ENCODE measurements at regions not wholly inside any gene's neighbourhood (a gene's known extent, or its start where the extent isn't known, plus 50 kb on each side); places are given as distances from the start of the nearest gene placed in this dataset.

- WGBS, result 59% methylated on average over 7 of the region's 7 CpGs
- no peak for DNase-seq (ENCODE audit: low spot score in 2 of 2)
- no peak for TF ChIP-seq POLR2A (IDR thresholded peaks at IDR 0.05)
- TF ChIP-seq EP300 (IDR thresholded peaks at IDR 0.05), result no peak
- no peak for TF ChIP-seq POLR2AphosphoS5 (IDR thresholded peaks at IDR 0.05)
- TF ChIP-seq CTCF (IDR thresholded peaks at IDR 0.05), result no peak
- Histone ChIP-seq H3K4me1 (no peaks in the 10 kb centered on the region), H3K9me3 (no peaks in the 10 kb centered on the region), H3K27ac (no peak overlapping the region), H3K4me3 (no peak overlapping the region), H3K27me3 (no peaks in the 10 kb centered on the region), H3K36me3 (no peaks in the 10 kb centered on the region)
Measured at GRCh38 chr12:76698966-76699365, 64.9 kb upstream of the ZDHHC17 start.

GRCh38 chr12:76701690-76702089 lies 62.2 kb upstream of the ZDHHC17 start:
- 81% methylated on average over 1 of the region's 1 CpG for WGBS
- H3K4me3 ChIP-seq, result no peak overlapping the region

GRCh38 chr12:76702946-76703345 lies 61.0 kb upstream of the ZDHHC17 start:
- Histone ChIP-seq H3K4me3 (no peak overlapping the region), H3K27me3 (no peaks in the 10 kb centered on the region), H3K27ac (no peak overlapping the region), H3K36me3 (no peaks in the 10 kb centered on the region), H3K9me3 (no peaks in the 10 kb centered on the region), H3K4me1 (peaks cover 4% of the 10 kb centered on the region)
- 93% methylated on average over 4 of the region's 4 CpGs for WGBS
- DNase-seq (ENCODE audit: low spot score in 2 of 2), result no peak
- no peak for TF ChIP-seq CTCF (IDR thresholded peaks at IDR 0.05)
- no peak for TF ChIP-seq POLR2AphosphoS5 (IDR thresholded peaks at IDR 0.05)
- no peak for TF ChIP-seq POLR2A (IDR thresholded peaks at IDR 0.05)
- no peak for TF ChIP-seq EP300 (IDR thresholded peaks at IDR 0.05)

More at GRCh38 chr12:76701690-76702089, 62.2 kb upstream of the ZDHHC17 start:
- H3K9me3 ChIP-seq, result no peaks in the 10 kb centered on the region
- H3K27ac ChIP-seq, result no peak overlapping the region
- no peaks in the 10 kb centered on the region for H3K36me3 ChIP-seq
- no peaks in the 10 kb centered on the region for H3K4me1 ChIP-seq
- DNase-seq (ENCODE audit: low spot score in 2 of 2), result no peak
- H3K27me3 ChIP-seq, result no peaks in the 10 kb centered on the region
- no peak for TF ChIP-seq POLR2A (IDR thresholded peaks at IDR 0.05)
- TF ChIP-seq EP300 (IDR thresholded peaks at IDR 0.05), result no peak
- TF ChIP-seq CTCF (IDR thresholded peaks at IDR 0.05), result no peak
- no peak for TF ChIP-seq POLR2AphosphoS5 (IDR thresholded peaks at IDR 0.05)

GRCh38 chr12:76704693-76705092 lies 59.2 kb upstream of the ZDHHC17 start:
- 72% methylated on average over 2 of the region's 2 CpGs for WGBS
- Histone ChIP-seq H3K4me3 (no peak overlapping the region), H3K27me3 (no peaks in the 10 kb centered on the region), H3K9me3 (no peaks in the 10 kb centered on the region), H3K4me1 (peaks cover 4% of the 10 kb centered on the region), H3K36me3 (no peaks in the 10 kb centered on the region), H3K27ac (no peak overlapping the region)
- DNase-seq (ENCODE audit: low spot score in 2 of 2), result no peak
- TF ChIP-seq CTCF (IDR thresholded peaks at IDR 0.05) (no peak), EP300 (IDR thresholded peaks at IDR 0.05) (no peak), POLR2AphosphoS5 (IDR thresholded peaks at IDR 0.05) (no peak), POLR2A (IDR thresholded peaks at IDR 0.05) (no peak)

GRCh38 chr12:76706101-76706500 lies 57.8 kb upstream of the ZDHHC17 start:
- no peak overlapping the region for H3K4me3 ChIP-seq
- H3K4me1 ChIP-seq, result peaks cover 4% of the 10 kb centered on the region
- H3K36me3 ChIP-seq, result no peaks in the 10 kb centered on the region
- no peaks in the 10 kb centered on the region for H3K9me3 ChIP-seq
- no peak for DNase-seq (ENCODE audit: low spot score in 2 of 2)
- no peaks in the 10 kb centered on the region for H3K27me3 ChIP-seq
- no peak for TF ChIP-seq POLR2AphosphoS5 (IDR thresholded peaks at IDR 0.05)
- no peak for TF ChIP-seq POLR2A (IDR thresholded peaks at IDR 0.05)
- no peak for TF ChIP-seq CTCF (IDR thresholded peaks at IDR 0.05)
- TF ChIP-seq EP300 (IDR thresholded peaks at IDR 0.05), result no peak
- no peak overlapping the region for H3K27ac ChIP-seq
